MM.1S (cell line): ENCODE measurements at regions not wholly inside any gene's neighbourhood (a gene's known extent, or its start where the extent isn't known, plus 50 kb on each side); places are given as distances from the start of the nearest gene placed in this dataset.

ENCODE experiments used
- DNase-seq: peaks from one replicate; pipeline ENCODE4 v3.0.0-alpha.2; 2015
- H2AFZ ChIP-seq: fragments of 300-600 bp; sonication (generic); 2 replicates; pipeline ENCODE4 v1.6.0; 2016; ENCODE audit warnings: antibody characterized with exemption, low read length
- H3F3A ChIP-seq: fragments of 300-600 bp; sonication (generic); 2 replicates; pipeline ENCODE4 v1.6.1; 2016; ENCODE audit warnings: mild to moderate bottlenecking, antibody characterized with exemption, low read length, moderate library complexity, mixed read lengths; ENCODE audit not compliant: insufficient read depth
- H3K27ac ChIP-seq: fragments of 300-600 bp; sonication (generic); 2 replicates; pipeline ENCODE4 v1.5.1; 2016; ENCODE audit warnings: mild to moderate bottlenecking, low read length
- H3K27me3 ChIP-seq: fragments of 300-600 bp; sonication (generic); replicated peaks from 2 replicates; pipeline ENCODE4 v1.6.0; 2016; ENCODE audit warnings: low read length; ENCODE audit not compliant: insufficient read depth
- H3K36me3 ChIP-seq: fragments of 300-600 bp; sonication (generic); replicated peaks from 2 replicates; pipeline ENCODE4 v1.6.1; 2016; ENCODE audit warnings: mild to moderate bottlenecking, low read length, mixed read lengths; ENCODE audit not compliant: insufficient read depth
- H3K4me1 ChIP-seq: fragments of 300-600 bp; sonication (generic); 2 replicates; pipeline ENCODE4 v1.6.1; 2016; ENCODE audit warnings: low read length, mixed read lengths
- H3K4me2 ChIP-seq: fragments of 300-600 bp; sonication (generic); 2 replicates; pipeline ENCODE4 v1.6.0; 2016; ENCODE audit warnings: low read depth, low read length
- H3K4me3 ChIP-seq: fragments of 300-600 bp; sonication (generic); 2 replicates; pipeline ENCODE4 v1.5.1; 2016; ENCODE audit warnings: low read length, mixed read lengths
- H3K79me2 ChIP-seq: fragments of 300-600 bp; sonication (generic); 2 replicates; pipeline ENCODE4 v1.6.1; 2016; ENCODE audit warnings: mixed run types, low read length, mixed read lengths
- H3K9ac ChIP-seq: fragments of 300-600 bp; sonication (generic); 2 replicates; pipeline ENCODE4 v1.6.1; 2016; ENCODE audit warnings: low read length, mixed read lengths
- H3K9me2 ChIP-seq: fragments of 300-600 bp; sonication (generic); replicated peaks from 2 replicates; pipeline ENCODE4 v1.6.1; 2016; ENCODE audit warnings: mild to moderate bottlenecking, low read length, mixed read lengths; ENCODE audit not compliant: insufficient read depth
- H3K9me3 ChIP-seq: fragments of 300-600 bp; sonication (generic); replicated peaks from 2 replicates; pipeline ENCODE4 v1.6.1; 2016; ENCODE audit warnings: mild to moderate bottlenecking, low read length, mixed read lengths; ENCODE audit not compliant: insufficient read depth
- H4K20me1 ChIP-seq: fragments of 300-600 bp; sonication (generic); 2 replicates; pipeline ENCODE4 v1.6.1; 2016; ENCODE audit warnings: mild to moderate bottlenecking, low read length, moderate library complexity, mixed read lengths; ENCODE audit not compliant: insufficient read depth
- CTCF ChIP-seq: fragments of 300-600 bp; sonication (generic); IDR thresholded peaks from 2 replicates; pipeline ENCODE4 v1.5.1; 2016; ENCODE audit warnings: antibody characterized with exemption, low read length, mixed read lengths
- EZH2 ChIP-seq: fragments of 300-600 bp; sonication (generic); optimal IDR thresholded peaks from 2 replicates; pipeline ENCODE3; 2017; ENCODE audit warnings: low read depth, mild to moderate bottlenecking, antibody characterized with exemption, low read length, mixed read lengths
- EZH2phosphoT487 ChIP-seq: fragments of 300-600 bp; sonication (generic); IDR thresholded peaks from 2 replicates; pipeline ENCODE4 v1.6.1; 2018; ENCODE audit warnings: antibody characterized with exemption, low read length

DNA sequence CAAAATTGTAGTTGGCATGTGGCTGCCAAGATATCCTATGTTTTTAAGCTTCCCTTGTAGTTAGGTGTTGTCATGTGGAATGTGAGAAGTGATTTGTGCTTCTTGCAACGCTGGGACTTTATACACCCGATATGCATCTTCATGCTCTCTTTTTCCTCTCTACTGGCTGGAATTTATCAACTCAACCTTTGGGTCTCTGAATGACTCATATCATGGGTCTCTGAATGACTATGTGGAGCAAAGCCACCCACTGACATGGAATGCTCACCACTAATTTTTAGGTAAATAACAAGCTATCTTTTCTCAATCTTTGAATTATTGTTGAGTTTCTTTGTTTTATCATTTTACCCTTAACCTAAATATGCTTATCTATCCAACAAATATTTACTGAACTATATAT, 144.6 kb downstream of the ATP23 start:
- Histone ChIP-seq H3K9me2 (no peaks in the 10 kb centered on the region), H3K27me3 (no peaks in the 10 kb centered on the region), H4K20me1 (no peaks in the 10 kb centered on the region), H3K9me3 (no peaks in the 10 kb centered on the region), H3F3A (no peaks in the 10 kb centered on the region), H2AFZ (no peak overlapping the region), H3K9ac (no peak overlapping the region), H3K4me3 (no peak overlapping the region), H3K27ac (no peak overlapping the region), H3K79me2 (no peaks in the 10 kb centered on the region), H3K4me1 (no peaks in the 10 kb centered on the region), H3K36me3 (no peaks in the 10 kb centered on the region), H3K4me2 (no peak overlapping the region)
- DNase-seq: no peak
- TF ChIP-seq CTCF (no peak), EZH2phosphoT487 (no peak), EZH2 (no peak)

- Histone ChIP-seq H3K4me2 (no peak overlapping the region), H4K20me1 (no peaks in the 10 kb centered on the region), H3F3A (no peaks in the 10 kb centered on the region), H3K27me3 (no peaks in the 10 kb centered on the region), H3K9ac (no peak overlapping the region), H3K36me3 (no peaks in the 10 kb centered on the region), H3K4me1 (no peaks in the 10 kb centered on the region), H3K27ac (no peak overlapping the region), H3K79me2 (no peaks in the 10 kb centered on the region), H3K9me3 (no peaks in the 10 kb centered on the region), H3K4me3 (no peak overlapping the region), H3K9me2 (no peaks in the 10 kb centered on the region), H2AFZ (no peak overlapping the region)
- no peak for TF ChIP-seq CTCF
- TF ChIP-seq EZH2phosphoT487: no peak
- DNase-seq: no peak
Measured at GRCh38 chr12:58086930-58087329, 145.6 kb downstream of the ATP23 start.

DNA sequence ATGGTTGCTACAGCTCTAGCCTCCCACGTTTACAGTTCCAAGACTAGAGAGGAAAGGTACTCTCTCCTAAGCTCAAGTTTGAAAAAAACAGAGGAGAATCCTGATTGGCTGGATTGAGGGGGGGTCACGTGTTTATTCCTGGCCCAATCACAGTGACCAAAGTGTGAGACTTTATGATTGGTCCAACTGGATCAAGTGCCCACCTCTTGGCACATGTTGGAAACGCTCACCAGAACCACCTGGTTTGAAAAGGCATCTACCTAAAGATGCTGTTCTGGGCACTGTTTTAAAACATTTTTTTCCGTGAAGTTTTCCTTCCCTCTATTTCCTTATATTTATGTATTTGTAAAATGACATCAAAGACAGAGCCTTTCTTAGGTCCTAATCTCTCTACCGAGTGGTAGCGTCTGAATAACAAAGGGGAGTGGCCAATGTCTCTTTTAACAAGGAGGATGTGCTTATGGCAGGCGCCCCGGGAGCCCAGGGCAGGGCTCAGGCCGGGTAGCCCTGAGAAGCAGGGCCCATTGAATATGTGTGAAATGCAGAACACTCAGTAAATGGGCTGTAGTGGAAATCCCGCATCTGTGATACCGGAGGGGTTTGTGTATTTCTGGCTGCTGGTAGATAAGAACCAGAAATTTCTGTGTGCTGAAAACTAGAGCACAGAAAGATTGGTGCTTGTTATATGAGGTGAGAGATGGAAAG, 146.2 kb downstream of the ATP23 start:
- H2AFZ ChIP-seq: no peak overlapping the region
- no peak for TF ChIP-seq EZH2phosphoT487
- no peak for TF ChIP-seq CTCF
- no peak for TF ChIP-seq EZH2
- DNase-seq: no peak

More for the DNA sequence above, 146.2 kb downstream of the ATP23 start:
- Histone ChIP-seq H3K27me3 (no peaks in the 10 kb centered on the region), H3K4me3 (no peak overlapping the region), H3K4me2 (no peak overlapping the region), H3K79me2 (no peaks in the 10 kb centered on the region), H3K9me2 (no peaks in the 10 kb centered on the region), H3K27ac (no peak overlapping the region), H3K36me3 (no peaks in the 10 kb centered on the region), H3F3A (no peaks in the 10 kb centered on the region), H3K9me3 (no peaks in the 10 kb centered on the region), H3K9ac (no peak overlapping the region), H4K20me1 (no peaks in the 10 kb centered on the region), H3K4me1 (no peaks in the 10 kb centered on the region)
